PC-9 (cell line): ENCODE measurements at regions not wholly inside any gene's neighbourhood (a gene's known extent, or its start where the extent isn't known, plus 50 kb on each side); places are given as distances from the start of the nearest gene placed in this dataset.

Source experiments
- BruUV-seq: library from RNA; stranded (reverse); fragments of 400-500 nt; replicated peaks from 2 replicates; lab custom pipeline; 2021; lab: Mats Ljungman, UMichigan
- CTCF ChIA-PET: fragments of 300-600 bp; sonication (Branson Sonifier 250); formaldehyde crosslinking; loops from one replicate; lab custom pipeline; 2022; ENCODE audit warnings: antibody characterized with exemption; lab: Charles Lee
- POLR2A ChIA-PET: fragments of 300-600 bp; sonication (Branson Sonifier 250); formaldehyde crosslinking; loops from one replicate; lab custom pipeline; 2022; ENCODE audit warnings: antibody characterized with exemption; ENCODE audit not compliant: unreplicated experiment; lab: Charles Lee
- DNase-seq, 2 experiments: peaks; one replicate each; pipeline versions ENCODE4 v3.0.0 to v3.0.0-alpha.2; 2015 to 2022; ENCODE audit warnings: mixed read lengths in 1 of 2
- H2AFZ ChIP-seq: fragments of 200-600 bp; sonication (generic); 2 replicates; pipeline ENCODE4 v1.8.1; 2017; ENCODE audit warnings: antibody characterized with exemption
- H3F3A ChIP-seq: fragments of 200-600 bp; sonication (generic); 2 replicates; pipeline ENCODE4 v1.8.1; 2017; ENCODE audit warnings: antibody characterized with exemption, mild to moderate bottlenecking, low read depth; ENCODE audit not compliant: insufficient read depth
- H3K27ac ChIP-seq: fragments of 200-600 bp; sonication (generic); 2 replicates; pipeline ENCODE4 v1.6.1; 2016; ENCODE audit warnings: mixed run types
- H3K27me3 ChIP-seq: fragments of 200-600 bp; sonication (generic); 2 replicates; pipeline ENCODE4 v1.6.1; 2016; ENCODE audit warnings: low read depth, mixed run types; ENCODE audit not compliant: insufficient read depth
- H3K36me3 ChIP-seq: fragments of 200-600 bp; sonication (generic); 2 replicates; pipeline ENCODE4 v1.6.1; 2016; ENCODE audit warnings: low read depth, mixed run types
- H3K4me1 ChIP-seq: fragments of 200-600 bp; sonication (generic); replicated peaks from 2 replicates; pipeline ENCODE4 v1.6.1; 2016; ENCODE audit warnings: mixed run types; ENCODE audit not compliant: insufficient read depth
- H3K4me2 ChIP-seq: fragments of 200-600 bp; sonication (generic); 2 replicates; pipeline ENCODE4 v1.6.1; 2017; ENCODE audit warnings: mixed run types
- H3K4me3 ChIP-seq: fragments of 200-600 bp; sonication (generic); 2 replicates; pipeline ENCODE4 v1.6.1; 2016; ENCODE audit warnings: mixed run types
- H3K79me2 ChIP-seq: fragments of 200-600 bp; sonication (generic); 2 replicates; pipeline ENCODE4 v1.6.1; 2017; ENCODE audit warnings: low read depth, mixed run types
- H3K9me2 ChIP-seq: fragments of 200-600 bp; sonication (generic); 2 replicates; pipeline ENCODE4 v1.8.1; 2017; ENCODE audit warnings: mild to moderate bottlenecking; ENCODE audit not compliant: insufficient read depth
- H3K9me3 ChIP-seq: fragments of 200-600 bp; sonication (generic); 2 replicates; pipeline ENCODE4 v1.8.1; 2016; ENCODE audit warnings: low read depth; ENCODE audit not compliant: insufficient read depth
- H4K20me1 ChIP-seq: fragments of 200-600 bp; sonication (generic); 2 replicates; pipeline ENCODE4 v1.8.1; 2017; ENCODE audit not compliant: insufficient read depth
- CTCF ChIP-seq: fragments of 200-600 bp; sonication (generic); conservative IDR thresholded peaks from 2 replicates; pipeline ENCODE4 v1.6.1; 2017; ENCODE audit warnings: mixed run types, antibody characterized with exemption, mild to moderate bottlenecking, moderate library complexity
- EZH2 ChIP-seq: fragments of 200-600 bp; sonication (generic); IDR thresholded peaks from 2 replicates; pipeline ENCODE4 v1.8.0; 2017; ENCODE audit warnings: antibody characterized with exemption, low read depth
- intact Hi-C: fragments of 100-400 bp; cut with micrococcal nuclease; formaldehyde crosslinking; loops from one replicate; pipeline ENCODE4 v1.10.0; 2022; ENCODE audit not compliant: unreplicated experiment

GRCh38 chr3:78427303-78427702, 1340.5 kb downstream of the ROBO1 start:
- POLR2A ChIA-PET = no interaction called here
- no peaks in the 10 kb centered on the region for H3K36me3 ChIP-seq
- H3K9me2 ChIP-seq = no peaks in the 10 kb centered on the region; the same call in 1 of the 2 replicates
- H2AFZ ChIP-seq = no peak overlapping the region
- H3K27ac ChIP-seq = no peak overlapping the region
- H3K4me3 ChIP-seq = no peak overlapping the region
- no peaks in the 10 kb centered on the region for H3F3A ChIP-seq
- no peak overlapping the region for H3K4me2 ChIP-seq
- no peaks in the 10 kb centered on the region for H3K4me1 ChIP-seq
- H4K20me1 ChIP-seq = no peaks in the 10 kb centered on the region
- CTCF ChIA-PET = no interaction called here
- DNase-seq = no peak
- TF ChIP-seq EZH2 = no peak
- TF ChIP-seq CTCF = no peak
- H3K27me3 ChIP-seq = no peaks in the 10 kb centered on the region
- no peaks in the 10 kb centered on the region for H3K9me3 ChIP-seq
- BruUV-seq = no TSS peak
- intact Hi-C loops = no loop called here
- no peaks in the 10 kb centered on the region for H3K79me2 ChIP-seq

DNA sequence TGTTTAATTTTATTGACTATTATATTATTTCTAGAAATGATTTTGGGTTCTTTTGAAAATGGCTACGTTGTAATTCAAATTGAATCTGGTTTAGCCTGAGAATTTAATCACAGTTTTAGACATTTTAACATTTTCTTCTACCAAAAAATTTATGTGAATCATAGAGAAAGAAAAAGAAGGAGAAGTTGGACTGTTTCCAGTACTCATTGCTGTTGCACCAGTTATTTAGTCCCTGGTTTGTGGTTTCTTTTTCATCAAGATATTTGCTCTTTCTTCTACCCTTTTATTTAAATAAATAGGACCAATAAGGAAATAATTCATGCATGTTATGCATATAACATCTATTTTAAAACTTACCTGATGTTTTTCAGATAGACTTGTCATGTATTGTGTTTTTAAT, 1337.1 kb downstream of the ROBO1 start:
- TF ChIP-seq EZH2 (no peak), CTCF (no peak)
- Histone ChIP-seq H3K9me3 (no peaks in the 10 kb centered on the region), H3K4me1 (no peaks in the 10 kb centered on the region), H3K4me2 (no peak overlapping the region), H2AFZ (no peak overlapping the region), H4K20me1 (no peaks in the 10 kb centered on the region), H3F3A (no peaks in the 10 kb centered on the region), H3K9me2 (no peaks in the 10 kb centered on the region; the same call in 1 of the 2 replicates), H3K4me3 (no peak overlapping the region), H3K79me2 (no peaks in the 10 kb centered on the region), H3K27me3 (no peaks in the 10 kb centered on the region), H3K27ac (no peak overlapping the region), H3K36me3 (no peaks in the 10 kb centered on the region)
- no peak for DNase-seq
- POLR2A ChIA-PET = no interaction called here
- intact Hi-C loops = no loop called here
- no TSS peak for BruUV-seq
- CTCF ChIA-PET = no interaction called here

- Histone ChIP-seq H3K27ac (no peak overlapping the region), H3K4me3 (no peak overlapping the region), H3K4me2 (no peak overlapping the region), H3K79me2 (no peaks in the 10 kb centered on the region), H3F3A (no peaks in the 10 kb centered on the region), H4K20me1 (no peaks in the 10 kb centered on the region), H2AFZ (no peak overlapping the region; the same call in 1 of the 2 replicates), H3K9me2 (no peaks in the 10 kb centered on the region), H3K4me1 (no peaks in the 10 kb centered on the region), H3K27me3 (no peaks in the 10 kb centered on the region), H3K36me3 (no peaks in the 10 kb centered on the region), H3K9me3 (no peaks in the 10 kb centered on the region)
- no peak for DNase-seq
- TF ChIP-seq CTCF (no peak), EZH2 (no peak)
- no TSS peak for BruUV-seq
- ChIA-PET POLR2A (no interaction called here), CTCF (no interaction called here)
- intact Hi-C loops = no loop called here
Measured at GRCh38 chr3:78434801-78435200, 1333.0 kb downstream of the ROBO1 start.
